ENCODE measurements at regions not wholly inside any gene's neighbourhood (a gene's known extent, or its start where the extent isn't known, plus 50 kb on each side); places are given as distances from the start of the nearest gene placed in this dataset.

DNA sequence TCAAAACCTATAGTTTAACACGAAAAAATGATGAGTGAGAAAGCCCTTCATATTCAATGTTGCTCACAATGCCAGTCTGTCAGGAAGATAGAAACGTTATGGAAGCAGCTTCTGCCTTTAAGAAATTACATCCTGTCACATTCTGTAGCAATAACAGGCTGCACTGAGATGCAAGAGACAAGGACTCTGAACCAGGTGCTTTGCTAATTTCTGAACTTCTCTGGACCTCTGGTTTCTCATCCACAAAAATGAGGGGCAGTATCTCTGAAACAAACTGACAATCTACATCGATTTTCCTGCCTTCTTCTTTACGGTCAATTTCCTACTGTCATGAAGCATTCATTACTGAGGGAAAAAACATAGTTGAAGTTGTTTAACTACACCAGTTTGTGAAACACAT is 234.0 kb downstream of the SNX13 start:
- no peaks in the 10 kb centered on the region for H3K9me3 ChIP-seq
- H3K36me3 ChIP-seq, result no peaks in the 10 kb centered on the region
- H3K4me3 ChIP-seq, result no peak overlapping the region
- H3K4me1 ChIP-seq, result no peaks in the 10 kb centered on the region
- H3K27ac ChIP-seq, result no peak overlapping the region
- TF ChIP-seq, protein P1, sequence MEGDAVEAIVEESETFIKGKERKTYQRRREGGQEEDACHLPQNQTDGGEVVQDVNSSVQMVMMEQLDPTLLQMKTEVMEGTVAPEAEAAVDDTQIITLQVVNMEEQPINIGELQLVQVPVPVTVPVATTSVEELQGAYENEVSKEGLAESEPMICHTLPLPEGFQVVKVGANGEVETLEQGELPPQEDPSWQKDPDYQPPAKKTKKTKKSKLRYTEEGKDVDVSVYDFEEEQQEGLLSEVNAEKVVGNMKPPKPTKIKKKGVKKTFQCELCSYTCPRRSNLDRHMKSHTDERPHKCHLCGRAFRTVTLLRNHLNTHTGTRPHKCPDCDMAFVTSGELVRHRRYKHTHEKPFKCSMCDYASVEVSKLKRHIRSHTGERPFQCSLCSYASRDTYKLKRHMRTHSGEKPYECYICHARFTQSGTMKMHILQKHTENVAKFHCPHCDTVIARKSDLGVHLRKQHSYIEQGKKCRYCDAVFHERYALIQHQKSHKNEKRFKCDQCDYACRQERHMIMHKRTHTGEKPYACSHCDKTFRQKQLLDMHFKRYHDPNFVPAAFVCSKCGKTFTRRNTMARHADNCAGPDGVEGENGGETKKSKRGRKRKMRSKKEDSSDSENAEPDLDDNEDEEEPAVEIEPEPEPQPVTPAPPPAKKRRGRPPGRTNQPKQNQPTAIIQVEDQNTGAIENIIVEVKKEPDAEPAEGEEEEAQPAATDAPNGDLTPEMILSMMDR (IDR thresholded peaks at IDR 0.05), result no peak
- no peak for TF ChIP-seq POLR2A (IDR thresholded peaks at IDR 0.05)
- no peak for DNase-seq
- H3K27me3 ChIP-seq, result no peaks in the 10 kb centered on the region

DNA sequence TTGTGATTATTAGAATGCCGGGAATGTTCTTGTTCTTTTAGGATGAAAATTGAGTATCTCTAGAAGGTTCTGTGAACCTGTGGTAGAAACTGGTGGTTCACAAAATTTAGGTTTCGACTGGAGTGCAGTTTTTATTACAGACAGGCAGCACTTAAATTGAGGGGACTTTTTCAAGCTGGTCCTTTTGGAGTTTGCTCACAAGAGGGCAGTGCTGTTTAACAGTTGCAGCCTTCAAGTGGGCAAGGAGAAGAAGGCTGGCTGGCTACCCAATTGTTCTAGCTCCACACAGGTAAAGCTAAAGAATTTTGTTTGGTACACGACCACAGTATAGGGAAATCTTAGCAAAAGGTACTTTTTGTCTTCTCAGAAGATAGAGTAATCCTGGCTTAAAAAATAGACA is 233.6 kb downstream of the SNX13 start:
- no peaks in the 10 kb centered on the region for H3K27me3 ChIP-seq
- TF ChIP-seq POLR2A (IDR thresholded peaks at IDR 0.05), result no peak
- TF ChIP-seq, protein P1 (IDR thresholded peaks at IDR 0.05), result peak in 4 of 6 experiments; percentile 33 to 43 (median 38)
- no peak overlapping the region for H3K4me3 ChIP-seq
- H3K27ac ChIP-seq, result no peak overlapping the region
- no peaks in the 10 kb centered on the region for H3K4me1 ChIP-seq
- H3K36me3 ChIP-seq, result no peaks in the 10 kb centered on the region
- no peak for DNase-seq
- no peaks in the 10 kb centered on the region for H3K9me3 ChIP-seq

DNA sequence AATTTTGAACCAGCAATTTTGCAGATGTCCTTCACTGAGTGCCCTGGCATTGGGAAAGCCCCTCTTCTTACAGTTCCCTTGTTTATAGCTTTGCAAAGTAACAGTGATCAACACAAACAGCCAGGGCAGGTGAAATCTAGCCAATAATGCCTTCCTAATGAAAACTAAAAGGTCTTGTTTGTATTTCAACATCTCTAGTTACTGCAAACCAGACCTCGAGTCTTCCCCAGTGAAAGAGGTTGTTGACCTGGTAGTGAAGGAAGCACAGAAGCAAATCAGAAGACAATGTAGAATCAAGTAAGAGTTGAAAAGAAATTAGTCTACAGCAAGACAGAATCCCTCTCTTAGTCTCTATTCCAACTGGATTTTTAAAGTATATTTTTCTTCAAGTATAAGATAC is 231.2 kb downstream of the SNX13 start:
- DNase-seq, result no peak
- H3K27me3 ChIP-seq, result no peaks in the 10 kb centered on the region
- no peaks in the 10 kb centered on the region for H3K9me3 ChIP-seq
- no peaks in the 10 kb centered on the region for H3K36me3 ChIP-seq
- H3K4me3 ChIP-seq, result no peak overlapping the region
- no peaks in the 10 kb centered on the region for H3K4me1 ChIP-seq
- TF ChIP-seq POLR2A (IDR thresholded peaks at IDR 0.05), result no peak
- TF ChIP-seq, protein P1 (IDR thresholded peaks at IDR 0.05), result no peak
- H3K27ac ChIP-seq, result no peak overlapping the region

DNA sequence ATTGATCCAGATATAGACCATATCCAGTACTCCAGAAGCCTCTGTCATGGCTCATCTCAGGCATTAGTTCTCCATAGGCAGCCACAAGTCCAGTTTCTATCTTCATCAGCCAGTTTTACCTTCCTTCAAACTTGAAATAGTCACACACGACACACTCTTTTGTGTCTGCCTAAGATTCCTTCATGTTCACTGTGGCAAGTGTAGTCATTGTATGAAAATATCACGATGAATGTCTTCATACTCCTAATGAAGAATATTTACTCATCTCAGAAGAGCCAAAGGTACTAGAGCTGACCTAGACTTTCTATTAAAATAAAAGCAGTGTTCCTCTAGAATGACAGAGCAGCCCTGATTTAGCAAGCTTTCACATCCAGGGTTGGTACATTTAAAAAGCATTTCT is 230.7 kb downstream of the SNX13 start:
- no peak overlapping the region for H3K4me3 ChIP-seq
- H3K27me3 ChIP-seq, result no peaks in the 10 kb centered on the region
- no peak overlapping the region for H3K27ac ChIP-seq
- TF ChIP-seq POLR2A (IDR thresholded peaks at IDR 0.05), result no peak
- H3K36me3 ChIP-seq, result no peaks in the 10 kb centered on the region
- no peak for DNase-seq
- H3K4me1 ChIP-seq, result no peaks in the 10 kb centered on the region
- no peaks in the 10 kb centered on the region for H3K9me3 ChIP-seq

DNA sequence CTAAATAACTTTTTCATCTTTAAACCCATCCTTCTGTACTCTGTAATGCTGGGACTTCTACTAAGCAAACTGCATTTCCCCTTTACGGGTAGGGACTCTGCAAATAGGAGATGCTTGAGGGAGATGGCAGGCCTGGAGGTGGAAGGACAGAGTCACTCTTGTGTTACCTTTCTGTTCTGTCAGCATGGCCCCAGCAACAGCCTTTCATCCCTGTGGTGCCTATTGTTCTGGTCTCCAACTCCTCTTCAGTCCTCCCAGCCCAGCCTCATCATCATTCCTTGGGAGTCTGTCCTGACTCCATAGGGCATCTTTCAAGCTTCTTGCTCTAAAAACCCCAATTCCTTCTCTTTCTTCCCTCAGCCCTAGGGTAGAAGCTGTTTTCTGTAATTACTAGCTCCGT is 230.0 kb downstream of the SNX13 start:
- Histone ChIP-seq H3K4me1 (no peaks in the 10 kb centered on the region), H3K9me3 (no peaks in the 10 kb centered on the region), H3K36me3 (no peaks in the 10 kb centered on the region), H3K4me3 (no peak overlapping the region), H3K27me3 (no peaks in the 10 kb centered on the region), H3K27ac (no peak overlapping the region)
- TF ChIP-seq POLR2A (IDR thresholded peaks at IDR 0.05), result no peak
- TF ChIP-seq, protein P1 (IDR thresholded peaks at IDR 0.05), result no peak
- no peak for DNase-seq

DNA sequence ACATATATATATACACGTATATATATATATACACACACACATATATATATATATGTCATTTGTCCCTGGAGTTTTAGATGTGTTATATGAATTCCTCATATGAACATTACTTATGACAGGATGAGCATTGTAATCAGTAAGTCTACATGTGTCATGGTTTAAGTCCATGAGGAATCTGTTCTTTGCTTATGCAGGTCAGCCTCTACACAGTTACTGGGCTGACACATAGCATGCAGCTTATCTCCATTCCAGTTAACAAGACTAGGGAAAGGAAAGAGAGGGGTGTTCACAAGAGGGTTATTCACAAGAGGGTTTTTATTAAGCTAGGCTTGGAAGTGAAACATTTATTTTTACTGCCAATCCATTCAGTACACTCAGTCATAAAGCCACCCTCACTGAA is 226.7 kb downstream of the SNX13 start:
- Histone ChIP-seq H3K27me3 (no peaks in the 10 kb centered on the region), H3K4me1 (no peaks in the 10 kb centered on the region), H3K36me3 (no peaks in the 10 kb centered on the region), H3K9me3 (no peaks in the 10 kb centered on the region), H3K4me3 (no peak overlapping the region), H3K27ac (no peak overlapping the region)
- DNase-seq, result no peak
- TF ChIP-seq, protein P1 (IDR thresholded peaks at IDR 0.05), result no peak
- TF ChIP-seq POLR2A (IDR thresholded peaks at IDR 0.05), result no peak
